ENCODE measurements at regions not wholly inside any gene's neighbourhood (a gene's known extent, or its start where the extent isn't known, plus 50 kb on each side); places are given as distances from the start of the nearest gene placed in this dataset.
A peak's percentile ranks its signal among the peaks of the same experiment; 100 is the strongest.

GRCh38 chr9:83154821-83155220 lies 91.9 kb upstream of the RASEF start:
- no peak overlapping the region for H3K4me3 ChIP-seq
- no peaks in the 10 kb centered on the region for H3K9me3 ChIP-seq (ENCODE audit: control insufficient read depth in 4 of 4, insufficient read depth in 3 of 4, low read length in 3 of 4)
- no peak for DNase-seq
- WGBS, 2 donors, result 80 to 89% methylated on average over 2 of the region's 2 CpGs
- peak; percentile 79 for ATAC-seq (ENCODE audit: insufficient read depth, low FRiP score)
- TF ChIP-seq CTCF (IDR thresholded peaks at IDR 0.05; ENCODE audit: control extremely low read depth, extremely low read depth), result no peak
- no peaks in the 10 kb centered on the region for H3K36me3 ChIP-seq (ENCODE audit: control insufficient read depth in 4 of 4, insufficient read depth in 4 of 4, low read length in 4 of 4)
- H3K4me1 ChIP-seq (ENCODE audit: control insufficient read depth in 5 of 5, insufficient read depth in 5 of 5, low read length in 5 of 5), result no peaks in the 10 kb centered on the region
- no peaks in the 10 kb centered on the region for H3K27me3 ChIP-seq (ENCODE audit: control insufficient read depth in 3 of 3, insufficient read depth in 3 of 3, low read length in 2 of 3)
- no peak overlapping the region for H3K9ac ChIP-seq (ENCODE audit: insufficient read depth in 1 of 2, low read length in 2 of 2)
- H3K27ac ChIP-seq (ENCODE audit: low read depth in 1 of 2, low read length in 1 of 2), result no peak overlapping the region

- Histone ChIP-seq H3K9me3 (ENCODE audit: control insufficient read depth in 4 of 4, insufficient read depth in 3 of 4, low read length in 3 of 4) (peaks cover 0 to 2% (median 0%) of the 10 kb centered on the region in 4 donors), H3K36me3 (ENCODE audit: control insufficient read depth in 4 of 4, insufficient read depth in 4 of 4, low read length in 4 of 4) (no peaks in the 10 kb centered on the region), H3K4me1 (ENCODE audit: control insufficient read depth in 5 of 5, insufficient read depth in 5 of 5, low read length in 5 of 5) (no peaks in the 10 kb centered on the region), H3K4me3 (no peak overlapping the region), H3K27ac (ENCODE audit: low read depth in 1 of 2, low read length in 1 of 2) (no peak overlapping the region), H3K9ac (ENCODE audit: insufficient read depth in 1 of 2, low read length in 2 of 2) (no peak overlapping the region), H3K27me3 (ENCODE audit: control insufficient read depth in 3 of 3, insufficient read depth in 3 of 3, low read length in 2 of 3) (no peaks in the 10 kb centered on the region)
- 86 to 98% methylated on average over 2 of the region's 2 CpGs for WGBS, 2 donors
- no peak for TF ChIP-seq CTCF (IDR thresholded peaks at IDR 0.05; ENCODE audit: control extremely low read depth, extremely low read depth)
- peak; percentile 84 for ATAC-seq (ENCODE audit: insufficient read depth, low FRiP score)
- no peak for DNase-seq
These were observed 91.3 kb upstream of the RASEF start for GRCh38 chr9:83154087-83154736.

GRCh38 chr9:83153030-83153429 lies 90.1 kb upstream of the RASEF start:
- no peak overlapping the region for H3K4me3 ChIP-seq
- no peaks in the 10 kb centered on the region for H3K27me3 ChIP-seq (ENCODE audit: control insufficient read depth in 3 of 3, insufficient read depth in 3 of 3, low read length in 2 of 3)
- no peaks in the 10 kb centered on the region for H3K36me3 ChIP-seq (ENCODE audit: control insufficient read depth in 4 of 4, insufficient read depth in 4 of 4, low read length in 4 of 4)
- no peak overlapping the region for H3K9ac ChIP-seq (ENCODE audit: insufficient read depth in 1 of 2, low read length in 2 of 2)
- ATAC-seq (ENCODE audit: insufficient read depth, low FRiP score) (no peak), DNase-seq (no peak)
- H3K9me3 ChIP-seq (ENCODE audit: control insufficient read depth in 4 of 4, insufficient read depth in 3 of 4, low read length in 3 of 4), result peaks cover 0 to 4% (median 2%) of the 10 kb centered on the region in 4 donors
- no peak overlapping the region for H3K27ac ChIP-seq (ENCODE audit: low read depth in 1 of 2, low read length in 1 of 2)
- no peak for TF ChIP-seq CTCF (IDR thresholded peaks at IDR 0.05; ENCODE audit: control extremely low read depth, extremely low read depth)
- no peaks in the 10 kb centered on the region for H3K4me1 ChIP-seq (ENCODE audit: control insufficient read depth in 5 of 5, insufficient read depth in 5 of 5, low read length in 5 of 5)
- WGBS, 2 donors, result 86 to 95% methylated on average over 2 of the region's 2 CpGs

DNA sequence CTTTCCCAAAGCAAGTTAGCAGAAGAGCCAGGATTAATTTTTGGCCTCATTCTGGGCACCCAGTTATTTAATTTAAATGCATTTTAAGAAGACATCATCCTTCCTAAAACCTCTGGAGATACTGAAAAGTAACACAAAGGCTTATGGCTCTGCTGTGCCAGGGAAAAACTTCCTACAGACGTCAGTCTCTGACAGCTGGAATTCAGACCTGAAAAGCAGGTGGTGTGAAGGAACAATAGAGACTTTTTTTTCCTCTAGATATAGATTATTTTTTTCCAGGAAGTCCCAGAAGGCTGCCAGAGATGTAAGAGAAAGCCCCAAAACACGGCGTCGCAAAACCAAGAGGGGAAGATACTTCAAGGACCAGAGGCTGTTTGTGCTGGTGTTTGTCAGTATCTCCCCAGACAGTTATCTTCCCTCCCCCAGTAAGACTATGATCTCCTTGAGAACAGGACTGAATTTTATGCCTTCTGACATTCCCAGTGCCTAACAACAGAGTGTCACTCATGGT lies 88.7 kb upstream of the RASEF start:
- Histone ChIP-seq H3K9me3 (ENCODE audit: control insufficient read depth in 4 of 4, insufficient read depth in 3 of 4, low read length in 3 of 4) (peaks cover 0 to 7% (median 2%) of the 10 kb centered on the region in 4 donors), H3K4me3 (no peak overlapping the region), H3K36me3 (ENCODE audit: control insufficient read depth in 4 of 4, insufficient read depth in 4 of 4, low read length in 4 of 4) (no peaks in the 10 kb centered on the region), H3K4me1 (ENCODE audit: control insufficient read depth in 5 of 5, insufficient read depth in 5 of 5, low read length in 5 of 5) (no peaks in the 10 kb centered on the region), H3K9ac (ENCODE audit: insufficient read depth in 1 of 2, low read length in 2 of 2) (no peak overlapping the region), H3K27me3 (ENCODE audit: control insufficient read depth in 3 of 3, insufficient read depth in 3 of 3, low read length in 2 of 3) (no peaks in the 10 kb centered on the region), H3K27ac (ENCODE audit: low read depth in 1 of 2, low read length in 1 of 2) (no peak overlapping the region)
- TF ChIP-seq CTCF (IDR thresholded peaks at IDR 0.05; ENCODE audit: control extremely low read depth, extremely low read depth), result no peak
- DNase-seq (no peak), ATAC-seq (ENCODE audit: insufficient read depth, low FRiP score) (no peak)
- 79 to 80% methylated on average over 4 of the region's 4 CpGs for WGBS, 2 donors
